Spleen (tissue), 7 donors: ENCODE measurements at regions not wholly inside any gene's neighbourhood (a gene's known extent, or its start where the extent isn't known, plus 50 kb on each side); places are given as distances from the start of the nearest gene placed in this dataset.

Experiments
- POLR2A ChIP-seq, 3 donors: fragments of 450-650 bp; IDR thresholded peaks; one replicate each; pipeline ENCODE4 v1.5.1; 2017; ENCODE audit warnings: antibody characterized with exemption in 3 of 3, mild to moderate bottlenecking in 1 of 3
- POLR2AphosphoS5 ChIP-seq, 3 donors: sonication (generic); formaldehyde crosslinking; IDR thresholded peaks; one replicate each; pipeline ENCODE4 v1.5.1; 2017; ENCODE audit warnings: antibody characterized with exemption in 3 of 3
- TF ChIP-seq, protein P1 (sequence below), 11 experiments: fragments of 200-600 bp in 7 of 11; fragments of 450-650 bp in 4 of 11; sonication (generic) in 4 of 11; IDR thresholded peaks in 8 of 11; conservative IDR thresholded peaks in 3 of 11; 1 replicate in 7 of 11; 2 replicates in 4 of 11; pipeline versions ENCODE4 v1.4.0 to v1.8.0; 2016 to 2021; ENCODE audit warnings: antibody characterized with exemption in 11 of 11, inconsistent platforms in 4 of 11, mild to moderate bottlenecking in 1 of 11
- donor health status: DM: no; HTN: no; CAD: no; lungs with moderate emphysema.
- donor health status: DM: no; HTN: no; CAD: no.
- donor health status: DM: no; HTN: no; CAD: no.

DNA sequence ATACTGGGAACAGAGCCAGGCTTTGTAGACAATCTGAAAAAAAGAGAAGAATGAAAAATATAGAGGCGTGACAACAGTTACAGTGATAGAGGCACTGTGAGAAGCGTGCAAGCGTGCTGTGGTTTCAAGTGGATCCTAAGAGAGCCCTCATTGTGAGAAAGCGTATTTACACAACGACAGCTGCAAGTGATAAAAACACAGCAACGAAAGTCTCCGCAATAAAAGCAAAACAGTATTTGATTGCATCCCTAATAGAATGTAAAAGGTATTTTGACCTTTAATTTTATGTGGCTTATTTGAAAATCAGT, 642.7 kb upstream of the ARGLU1 start:
- no peak for TF ChIP-seq POLR2AphosphoS5 (IDR thresholded peaks at IDR 0.05)
- no peak for TF ChIP-seq POLR2A (IDR thresholded peaks at IDR 0.05)
- TF ChIP-seq, protein P1, sequence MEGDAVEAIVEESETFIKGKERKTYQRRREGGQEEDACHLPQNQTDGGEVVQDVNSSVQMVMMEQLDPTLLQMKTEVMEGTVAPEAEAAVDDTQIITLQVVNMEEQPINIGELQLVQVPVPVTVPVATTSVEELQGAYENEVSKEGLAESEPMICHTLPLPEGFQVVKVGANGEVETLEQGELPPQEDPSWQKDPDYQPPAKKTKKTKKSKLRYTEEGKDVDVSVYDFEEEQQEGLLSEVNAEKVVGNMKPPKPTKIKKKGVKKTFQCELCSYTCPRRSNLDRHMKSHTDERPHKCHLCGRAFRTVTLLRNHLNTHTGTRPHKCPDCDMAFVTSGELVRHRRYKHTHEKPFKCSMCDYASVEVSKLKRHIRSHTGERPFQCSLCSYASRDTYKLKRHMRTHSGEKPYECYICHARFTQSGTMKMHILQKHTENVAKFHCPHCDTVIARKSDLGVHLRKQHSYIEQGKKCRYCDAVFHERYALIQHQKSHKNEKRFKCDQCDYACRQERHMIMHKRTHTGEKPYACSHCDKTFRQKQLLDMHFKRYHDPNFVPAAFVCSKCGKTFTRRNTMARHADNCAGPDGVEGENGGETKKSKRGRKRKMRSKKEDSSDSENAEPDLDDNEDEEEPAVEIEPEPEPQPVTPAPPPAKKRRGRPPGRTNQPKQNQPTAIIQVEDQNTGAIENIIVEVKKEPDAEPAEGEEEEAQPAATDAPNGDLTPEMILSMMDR (IDR thresholded peaks at IDR 0.05 in 8 of 11, conservative IDR thresholded peaks at IDR 0.05 in 3 of 11), result no peak
